CD8-positive, alpha-beta memory T cell (primary cell): ENCODE measurements at regions not wholly inside any gene's neighbourhood (a gene's known extent, or its start where the extent isn't known, plus 50 kb on each side); places are given as distances from the start of the nearest gene placed in this dataset.

Source experiments
- CTCF ChIA-PET: fragments of 350-600 bp; sonication (Branson Sonifier 250); formaldehyde crosslinking; loops from one replicate; lab custom pipeline; 2021; ENCODE audit warnings: antibody characterized with exemption; lab: Charles Lee
- POLR2A ChIA-PET: fragments of 350-600 bp; sonication (Branson Sonifier 250); formaldehyde crosslinking; loops from one replicate; lab custom pipeline; 2021; ENCODE audit warnings: antibody characterized with exemption; lab: Charles Lee
- DNase-seq, 5 donors: peaks; one replicate each; pipeline versions ENCODE4 v3.0.0 to v3.0.0-alpha.2; 2020 to 2022; ENCODE audit warnings: mixed read lengths in 1 of 5
- H3K27ac ChIP-seq: one replicate; pipeline ENCODE4 v1.7.0; 2013; ENCODE audit warnings: low read depth, mild to moderate bottlenecking, low read length, moderate library complexity
- H3K27me3 ChIP-seq: 2 replicates; pipeline ENCODE4 v1.7.0; 2013; ENCODE audit warnings: low read length, mild to moderate bottlenecking; ENCODE audit not compliant: insufficient read depth, poor library complexity, severe bottlenecking
- H3K36me3 ChIP-seq: 2 replicates; pipeline ENCODE4 v1.7.0; 2013; ENCODE audit warnings: mild to moderate bottlenecking, low read length, moderate library complexity; ENCODE audit not compliant: insufficient read depth
- H3K4me1 ChIP-seq: 2 replicates; pipeline ENCODE4 v1.7.0; 2013; ENCODE audit warnings: mild to moderate bottlenecking, low read length, moderate library complexity; ENCODE audit not compliant: insufficient read depth
- H3K4me3 ChIP-seq: 2 replicates; pipeline ENCODE4 v1.7.0; 2013; ENCODE audit warnings: mild to moderate bottlenecking, low read length
- H3K9me3 ChIP-seq: 2 replicates; pipeline ENCODE4 v1.7.0; 2013; ENCODE audit warnings: mild to moderate bottlenecking, low read length
- H3K27ac Mint-ChIP-seq, 8 donors: one replicate each; pipeline ENCODE4 v1.8.0; 2020 to 2021; ENCODE audit warnings: mixed read lengths in 8 of 8, mild to moderate bottlenecking in 6 of 8, inconsistent platforms in 3 of 8, moderate library complexity in 3 of 8
- H3K27me3 Mint-ChIP-seq, 2 donors: one replicate each; pipeline ENCODE4 v1.8.0; 2020 to 2021; ENCODE audit warnings: mixed read lengths in 2 of 2, mild to moderate bottlenecking in 1 of 2, moderate library complexity in 1 of 2
- H3K36me3 Mint-ChIP-seq, 3 donors: one replicate each; pipeline ENCODE4 v1.8.0; 2020 to 2021; ENCODE audit warnings: mixed read lengths in 3 of 3, inconsistent platforms in 1 of 3, mild to moderate bottlenecking in 1 of 3
- H3K4me1 Mint-ChIP-seq, 3 donors: one replicate each; pipeline ENCODE4 v1.8.0; 2020 to 2021; ENCODE audit warnings: mixed read lengths in 3 of 3, inconsistent platforms in 1 of 3, mild to moderate bottlenecking in 1 of 3
- H3K4me3 Mint-ChIP-seq, 7 donors: one replicate each; pipeline ENCODE4 v1.8.0; 2020 to 2021; ENCODE audit warnings: mixed read lengths in 7 of 7, mild to moderate bottlenecking in 6 of 7, moderate library complexity in 4 of 7, inconsistent platforms in 2 of 7
- H3K9me3 Mint-ChIP-seq, 5 donors: one replicate each; pipeline ENCODE4 v1.8.0; 2020 to 2022; ENCODE audit warnings: mixed read lengths in 5 of 5, mild to moderate bottlenecking in 3 of 5, moderate library complexity in 2 of 5, inconsistent platforms in 1 of 5

DNA sequence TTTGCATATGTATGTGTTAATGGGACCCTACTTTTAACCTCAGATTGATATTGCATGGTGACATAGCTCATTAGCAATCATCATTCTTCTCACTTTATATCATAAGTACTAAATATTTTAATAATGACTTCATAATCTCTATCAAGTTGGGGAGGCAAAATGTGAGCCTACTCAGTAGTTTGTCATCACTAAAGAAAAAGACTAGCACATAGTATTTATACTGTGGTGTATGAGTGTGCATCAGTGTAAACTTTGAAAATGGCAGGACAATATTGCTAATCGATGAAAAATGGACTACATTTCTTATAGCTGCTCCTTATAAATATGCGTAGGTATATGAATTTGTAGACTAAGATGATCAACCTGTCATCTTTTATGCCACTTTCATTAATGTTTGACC is 624.5 kb upstream of the ROBO2 start:
- ChIA-PET POLR2A (no interaction called here), CTCF (no interaction called here)
- no peaks in the 10 kb centered on the region for H3K4me1 Mint-ChIP-seq
- no peaks in the 10 kb centered on the region for H3K27me3 ChIP-seq
- no peaks in the 10 kb centered on the region for H3K27me3 Mint-ChIP-seq
- no peak overlapping the region for H3K4me3 Mint-ChIP-seq
- H3K4me1 ChIP-seq, result no peaks in the 10 kb centered on the region
- H3K27ac Mint-ChIP-seq, result no peak overlapping the region
- no peaks in the 10 kb centered on the region for H3K9me3 ChIP-seq
- no peaks in the 10 kb centered on the region for H3K36me3 ChIP-seq
- no peak for DNase-seq
- no peak overlapping the region for H3K4me3 ChIP-seq
- peaks cover 6 to 25% (median 18%) of the 10 kb centered on the region in 5 donors for H3K9me3 Mint-ChIP-seq
- H3K27ac ChIP-seq, result no peak overlapping the region
- H3K36me3 Mint-ChIP-seq, result no peaks in the 10 kb centered on the region

DNA sequence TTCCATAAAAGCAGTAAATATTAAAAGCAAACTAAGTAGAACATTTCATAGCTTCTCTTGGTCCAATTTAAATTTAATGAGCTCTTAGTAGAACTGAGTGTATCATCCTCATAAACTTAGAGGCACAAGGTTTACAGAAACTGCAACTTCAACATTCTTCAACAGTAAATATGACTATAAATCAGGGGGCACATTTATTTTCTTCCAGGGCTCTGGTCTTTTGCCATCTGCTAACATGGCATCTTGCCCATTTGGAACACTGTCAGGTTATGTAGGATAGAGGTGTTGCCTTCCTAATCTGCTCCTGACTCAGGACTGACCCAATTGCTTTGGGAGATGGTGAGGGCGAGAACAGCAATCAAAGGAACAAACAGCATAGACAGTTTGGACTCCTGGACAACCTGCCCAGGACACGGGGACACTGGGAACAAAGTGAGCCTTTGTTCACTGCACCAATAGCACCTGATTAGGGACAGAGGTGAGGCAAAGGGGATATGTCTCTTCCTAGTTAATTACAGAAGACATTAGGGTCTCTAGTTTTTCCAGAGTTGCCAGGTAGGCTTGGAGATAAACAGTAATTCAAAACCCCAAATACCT is 610.2 kb upstream of the ROBO2 start:
- H3K36me3 Mint-ChIP-seq, result peaks cover 0 to 4% (median 0%) of the 10 kb centered on the region in 3 donors

DNA sequence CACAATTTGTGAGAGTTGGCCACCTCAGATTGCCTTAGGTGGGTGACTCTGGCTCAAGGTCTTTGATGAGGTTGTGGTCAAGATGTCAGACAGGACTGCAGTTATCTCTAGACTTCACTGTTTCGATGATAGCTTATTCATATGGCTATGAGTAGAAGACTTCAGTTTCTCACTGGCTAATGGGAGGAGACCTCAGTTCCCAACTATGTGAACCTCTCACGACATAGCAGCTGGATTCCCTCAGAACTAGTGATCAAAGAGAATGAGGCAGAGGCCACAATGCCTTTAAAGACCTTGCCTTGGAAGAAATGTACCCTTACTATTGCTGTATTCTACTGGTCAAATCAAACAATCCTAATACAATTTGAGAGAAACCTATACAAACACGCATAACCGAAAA is 607.5 kb upstream of the ROBO2 start:
- no peak overlapping the region for H3K4me3 Mint-ChIP-seq
- POLR2A ChIA-PET, result no interaction called here
- H3K27ac ChIP-seq, result no peak overlapping the region
- H3K36me3 Mint-ChIP-seq, result peaks cover 0 to 4% (median 0%) of the 10 kb centered on the region in 3 donors
- no peaks in the 10 kb centered on the region for H3K9me3 ChIP-seq
- H3K27me3 ChIP-seq, result no peaks in the 10 kb centered on the region
- peaks cover 0 to 2% of the 10 kb centered on the region in 2 donors for H3K27me3 Mint-ChIP-seq
- no peak for DNase-seq
- H3K4me1 ChIP-seq, result no peaks in the 10 kb centered on the region
- peaks cover 6 to 26% (median 11%) of the 10 kb centered on the region in 5 donors for H3K9me3 Mint-ChIP-seq
- no peaks in the 10 kb centered on the region for H3K4me1 Mint-ChIP-seq
- no peak overlapping the region for H3K27ac Mint-ChIP-seq
- no peaks in the 10 kb centered on the region for H3K36me3 ChIP-seq
- CTCF ChIA-PET, result no interaction called here
- H3K4me3 ChIP-seq, result no peak overlapping the region

More for the DNA sequence above, 610.2 kb upstream of the ROBO2 start:
- CTCF ChIA-PET, result no interaction called here
- no peak overlapping the region for H3K27ac ChIP-seq
- no peaks in the 10 kb centered on the region for H3K36me3 ChIP-seq
- H3K4me1 ChIP-seq, result no peaks in the 10 kb centered on the region
- no peak overlapping the region for H3K4me3 ChIP-seq
- Mint-ChIP-seq H3K27me3 (no peaks in the 10 kb centered on the region), H3K9me3 (peaks cover 8 to 24% (median 14%) of the 10 kb centered on the region in 5 donors), H3K4me3 (no peak overlapping the region), H3K4me1 (no peaks in the 10 kb centered on the region), H3K27ac (no peak overlapping the region)
- no peaks in the 10 kb centered on the region for H3K9me3 ChIP-seq
- POLR2A ChIA-PET, result no interaction called here
- no peaks in the 10 kb centered on the region for H3K27me3 ChIP-seq
- DNase-seq, result no peak

DNA sequence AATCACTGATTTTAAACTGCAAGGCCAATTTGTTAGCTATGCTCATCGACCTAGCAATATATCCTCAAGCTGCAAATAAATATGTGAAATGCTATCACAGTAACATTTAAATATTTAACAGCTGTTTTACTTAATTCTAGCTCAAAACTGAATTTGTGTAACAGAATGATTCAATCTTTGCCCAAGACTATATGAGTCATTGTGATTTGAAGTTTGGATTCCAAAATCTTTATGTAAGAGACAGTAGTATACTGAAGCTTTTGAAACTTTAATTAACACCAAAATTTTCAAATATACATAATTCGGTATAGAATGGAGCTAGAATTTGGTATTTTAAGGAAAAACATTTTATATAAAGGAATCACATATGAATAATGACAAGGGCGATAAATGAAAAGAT is 603.0 kb upstream of the ROBO2 start:
- Histone ChIP-seq H3K4me1 (no peaks in the 10 kb centered on the region), H3K27me3 (no peaks in the 10 kb centered on the region), H3K36me3 (no peaks in the 10 kb centered on the region), H3K4me3 (no peak overlapping the region), H3K9me3 (no peaks in the 10 kb centered on the region), H3K27ac (no peak overlapping the region)
- ChIA-PET CTCF (interaction anchor here (0.7 kb wide), 1 partner anchor 11 kb away, joined by 3 read pairs; no protein-coding TSS in a partner anchor), POLR2A (no interaction called here)
- H3K9me3 Mint-ChIP-seq, result peaks cover 8 to 32% (median 12%) of the 10 kb centered on the region in 5 donors
- no peak for DNase-seq
- H3K4me1 Mint-ChIP-seq, result no peaks in the 10 kb centered on the region
- no peak overlapping the region for H3K27ac Mint-ChIP-seq
- peaks cover 0 to 4% (median 0%) of the 10 kb centered on the region in 3 donors for H3K36me3 Mint-ChIP-seq
- peaks cover 0 to 2% of the 10 kb centered on the region in 2 donors for H3K27me3 Mint-ChIP-seq
- no peak overlapping the region for H3K4me3 Mint-ChIP-seq

DNA sequence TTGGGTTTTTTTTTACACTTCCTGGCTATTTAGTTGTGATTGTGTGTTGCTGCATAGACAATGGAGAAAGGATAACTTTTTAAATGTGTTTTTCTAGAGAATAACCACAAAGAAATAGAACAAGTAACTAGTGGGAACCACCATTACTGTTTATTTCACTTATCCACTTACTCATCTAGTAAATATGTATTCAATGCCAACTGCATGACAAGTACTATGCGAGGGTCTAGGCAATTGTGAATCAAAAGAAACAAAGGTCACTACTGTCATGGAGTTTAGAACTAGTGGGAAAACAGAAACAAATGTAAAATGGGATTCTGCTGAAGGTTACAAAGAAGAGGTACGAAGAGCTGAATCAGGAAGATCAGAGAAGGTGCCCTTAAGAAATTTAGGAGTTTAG is 600.9 kb upstream of the ROBO2 start:
- H3K4me1 ChIP-seq, result no peaks in the 10 kb centered on the region
- H3K36me3 ChIP-seq, result no peaks in the 10 kb centered on the region
- H3K4me3 Mint-ChIP-seq, result no peak overlapping the region
- ChIA-PET CTCF (no interaction called here), POLR2A (no interaction called here)
- DNase-seq, result no peak
- no peak overlapping the region for H3K27ac ChIP-seq
- H3K4me1 Mint-ChIP-seq, result no peaks in the 10 kb centered on the region
- peaks cover 0 to 2% of the 10 kb centered on the region in 2 donors for H3K27me3 Mint-ChIP-seq
- peaks cover 0 to 2% (median 0%) of the 10 kb centered on the region in 3 donors for H3K36me3 Mint-ChIP-seq
- no peaks in the 10 kb centered on the region for H3K9me3 ChIP-seq
- H3K27me3 ChIP-seq, result no peaks in the 10 kb centered on the region
- no peak overlapping the region for H3K4me3 ChIP-seq
- H3K9me3 Mint-ChIP-seq, result peaks cover 5 to 33% (median 11%) of the 10 kb centered on the region in 5 donors
- H3K27ac Mint-ChIP-seq, result no peak overlapping the region

DNA sequence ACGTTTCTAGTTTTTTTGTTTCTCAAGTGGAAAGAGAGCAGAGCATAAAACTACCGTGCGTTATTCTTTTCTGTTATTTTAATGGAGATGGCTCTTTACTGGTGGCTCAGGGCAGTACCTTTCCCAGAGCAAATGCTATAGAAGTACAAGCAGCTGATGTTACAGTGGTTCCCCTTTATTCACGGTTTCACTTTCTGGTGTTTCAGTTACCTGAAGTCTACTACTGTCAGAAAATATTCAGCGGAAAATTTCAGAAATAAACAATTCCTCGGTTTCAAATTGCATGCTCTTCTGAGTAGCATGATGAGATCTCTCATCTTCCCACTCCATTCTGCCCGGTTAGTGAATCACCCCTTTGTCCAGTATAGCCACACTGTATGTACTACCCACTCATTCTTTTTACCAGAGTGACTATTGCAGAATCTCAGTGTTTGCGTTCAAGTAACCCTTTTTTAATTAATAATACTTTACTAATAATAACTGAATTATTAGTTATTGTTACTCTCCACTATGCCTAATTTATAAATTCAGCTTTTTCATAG is 597.5 kb upstream of the ROBO2 start:
- no peaks in the 10 kb centered on the region for H3K9me3 ChIP-seq
- Mint-ChIP-seq H3K4me3 (no peak overlapping the region), H3K27me3 (no peaks in the 10 kb centered on the region)

DNA sequence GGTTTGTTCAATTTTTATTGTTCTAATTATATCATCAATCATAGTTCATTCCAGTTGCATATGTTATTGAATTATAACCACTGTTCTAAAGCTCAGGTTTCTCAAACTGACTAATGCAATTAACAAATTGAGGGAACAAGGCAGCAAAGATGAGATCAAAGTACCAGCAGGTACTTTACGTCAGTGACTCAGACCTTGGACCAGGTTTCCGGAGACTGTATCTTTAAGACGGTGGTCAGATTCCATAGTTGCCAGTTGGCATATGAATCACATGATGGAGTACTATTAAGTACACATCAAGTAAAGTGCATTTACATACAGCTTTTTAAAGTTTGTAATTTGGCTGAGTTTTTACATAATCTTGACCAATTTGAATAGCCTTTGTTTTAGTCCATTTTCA is 583.6 kb upstream of the ROBO2 start:
- H3K9me3 ChIP-seq, result no peaks in the 10 kb centered on the region
- no peak overlapping the region for H3K27ac ChIP-seq
- H3K4me3 ChIP-seq, result no peak overlapping the region
- no peaks in the 10 kb centered on the region for H3K27me3 ChIP-seq
- H3K4me3 Mint-ChIP-seq, result no peak overlapping the region
- H3K4me1 Mint-ChIP-seq, result no peaks in the 10 kb centered on the region
- no peaks in the 10 kb centered on the region for H3K27me3 Mint-ChIP-seq
- no peaks in the 10 kb centered on the region for H3K36me3 ChIP-seq
- POLR2A ChIA-PET, result no interaction called here
- CTCF ChIA-PET, result no interaction called here
- no peak for DNase-seq
- no peaks in the 10 kb centered on the region for H3K4me1 ChIP-seq
- H3K27ac Mint-ChIP-seq, result no peak overlapping the region
- peaks cover 4 to 22% (median 13%) of the 10 kb centered on the region in 5 donors for H3K9me3 Mint-ChIP-seq
- H3K36me3 Mint-ChIP-seq, result no peaks in the 10 kb centered on the region

More for the DNA sequence above, 597.5 kb upstream of the ROBO2 start:
- Mint-ChIP-seq H3K36me3 (no peaks in the 10 kb centered on the region), H3K27ac (no peak overlapping the region), H3K4me1 (no peaks in the 10 kb centered on the region), H3K9me3 (peaks cover 6 to 21% (median 10%) of the 10 kb centered on the region in 5 donors)
- DNase-seq, result no peak
- Histone ChIP-seq H3K4me1 (no peaks in the 10 kb centered on the region), H3K27ac (no peak overlapping the region), H3K27me3 (no peaks in the 10 kb centered on the region), H3K36me3 (no peaks in the 10 kb centered on the region), H3K4me3 (no peak overlapping the region)
- CTCF ChIA-PET, result no interaction called here
- POLR2A ChIA-PET, result no interaction called here

DNA sequence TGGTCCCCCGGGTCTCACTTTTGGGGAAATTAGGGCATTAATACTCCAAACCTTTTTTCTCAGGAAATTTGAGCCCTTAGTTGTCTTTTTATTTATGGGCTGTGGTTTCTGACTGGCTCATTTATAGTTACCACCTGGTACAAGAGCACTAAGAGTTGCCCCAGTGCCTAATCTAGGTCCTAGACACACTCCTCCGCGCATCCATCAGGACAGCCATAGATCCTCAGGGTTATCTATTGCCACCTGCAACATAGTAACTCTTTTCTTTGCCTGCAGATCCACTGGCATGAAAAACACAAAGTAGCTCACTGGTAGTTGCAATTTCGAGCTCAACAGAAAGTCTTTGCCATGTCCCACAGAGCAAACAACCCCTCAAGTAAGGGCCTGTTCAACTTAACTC is 576.4 kb upstream of the ROBO2 start:
- no peaks in the 10 kb centered on the region for H3K27me3 Mint-ChIP-seq
- H3K9me3 ChIP-seq, result no peaks in the 10 kb centered on the region

More for the DNA sequence above, 576.4 kb upstream of the ROBO2 start:
- Histone ChIP-seq H3K4me1 (no peaks in the 10 kb centered on the region), H3K27me3 (no peaks in the 10 kb centered on the region), H3K36me3 (no peaks in the 10 kb centered on the region), H3K27ac (no peak overlapping the region), H3K4me3 (no peak overlapping the region)
- Mint-ChIP-seq H3K36me3 (no peaks in the 10 kb centered on the region), H3K4me1 (no peaks in the 10 kb centered on the region), H3K27ac (no peak overlapping the region), H3K4me3 (no peak overlapping the region), H3K9me3 (peaks cover 3 to 28% (median 10%) of the 10 kb centered on the region in 5 donors)
- ChIA-PET CTCF (no interaction called here), POLR2A (no interaction called here)
- no peak for DNase-seq
